ENCODE measurements at regions not wholly inside any gene's neighbourhood (a gene's known extent, or its start where the extent isn't known, plus 50 kb on each side); places are given as distances from the start of the nearest gene placed in this dataset.

DNA sequence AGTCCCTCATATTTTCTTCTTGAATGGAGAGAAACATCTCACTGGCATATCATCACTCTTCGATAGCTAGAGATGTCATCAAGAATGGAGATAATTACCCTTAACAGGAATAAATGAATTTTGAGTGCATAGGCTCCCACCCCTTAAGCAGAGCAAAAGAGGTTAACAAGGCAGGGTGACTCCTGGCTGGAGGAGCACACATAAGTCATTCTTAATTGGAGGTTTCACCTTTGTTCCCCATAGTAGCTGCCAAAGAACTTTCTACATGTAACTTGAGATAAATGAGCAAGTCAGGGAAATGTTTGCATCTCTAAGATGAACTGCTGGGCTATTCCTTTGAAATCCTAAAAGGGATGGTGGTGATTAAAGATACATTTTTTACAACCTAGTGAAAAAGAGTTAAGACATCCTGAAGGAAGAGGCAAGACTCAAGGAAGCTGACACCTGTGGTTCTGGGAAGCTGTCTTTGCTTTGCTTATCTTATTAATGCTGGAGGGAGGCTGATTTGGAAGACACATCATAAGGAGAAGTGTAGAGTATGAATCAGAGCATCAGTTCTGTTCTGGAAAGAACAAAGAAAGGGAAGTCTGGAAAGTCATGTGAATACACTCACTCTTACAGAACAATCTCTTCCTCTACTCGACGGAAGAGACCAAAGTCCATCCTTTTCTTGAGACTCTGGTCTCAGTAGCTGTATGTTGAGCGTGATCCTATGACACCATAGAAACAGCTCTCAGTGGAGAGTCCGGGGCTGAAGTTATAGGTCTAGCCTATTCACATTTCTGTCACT, 326.3 kb downstream of the OSTF1 start:
- H3K36me3 ChIP-seq (replicated peaks in 1 of 2; ENCODE audit: control extremely low read depth in 1 of 2, control insufficient read depth in 1 of 2, extremely low read depth in 1 of 2, insufficient read depth in 2 of 2, low read length in 1 of 2) = no peaks in the 10 kb centered on the region
- no peaks in the 10 kb centered on the region for H3K9me3 Mint-ChIP-seq (ENCODE audit: insufficient read depth)
- H3K9me3 ChIP-seq (ENCODE audit: control extremely low read depth in 1 of 3, control insufficient read depth in 2 of 3, insufficient read depth in 1 of 3, low read length in 2 of 3) = no peaks in the 10 kb centered on the region
- no peaks in the 10 kb centered on the region for H3K79me2 ChIP-seq (ENCODE audit: control insufficient read depth, insufficient read depth, low read length)
- TF ChIP-seq EZH2 (IDR thresholded peaks at IDR 0.05; ENCODE audit: borderline replicate concordance, insufficient read depth, low read depth, low read length, poor library complexity, severe bottlenecking) = no peak
- TF ChIP-seq, protein P1, sequence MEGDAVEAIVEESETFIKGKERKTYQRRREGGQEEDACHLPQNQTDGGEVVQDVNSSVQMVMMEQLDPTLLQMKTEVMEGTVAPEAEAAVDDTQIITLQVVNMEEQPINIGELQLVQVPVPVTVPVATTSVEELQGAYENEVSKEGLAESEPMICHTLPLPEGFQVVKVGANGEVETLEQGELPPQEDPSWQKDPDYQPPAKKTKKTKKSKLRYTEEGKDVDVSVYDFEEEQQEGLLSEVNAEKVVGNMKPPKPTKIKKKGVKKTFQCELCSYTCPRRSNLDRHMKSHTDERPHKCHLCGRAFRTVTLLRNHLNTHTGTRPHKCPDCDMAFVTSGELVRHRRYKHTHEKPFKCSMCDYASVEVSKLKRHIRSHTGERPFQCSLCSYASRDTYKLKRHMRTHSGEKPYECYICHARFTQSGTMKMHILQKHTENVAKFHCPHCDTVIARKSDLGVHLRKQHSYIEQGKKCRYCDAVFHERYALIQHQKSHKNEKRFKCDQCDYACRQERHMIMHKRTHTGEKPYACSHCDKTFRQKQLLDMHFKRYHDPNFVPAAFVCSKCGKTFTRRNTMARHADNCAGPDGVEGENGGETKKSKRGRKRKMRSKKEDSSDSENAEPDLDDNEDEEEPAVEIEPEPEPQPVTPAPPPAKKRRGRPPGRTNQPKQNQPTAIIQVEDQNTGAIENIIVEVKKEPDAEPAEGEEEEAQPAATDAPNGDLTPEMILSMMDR (IDR thresholded peaks at IDR 0.05) = no peak
- H3K27me3 ChIP-seq (replicated peaks in 1 of 4; ENCODE audit: control extremely low read depth in 1 of 4, control insufficient read depth in 3 of 4, insufficient read depth in 4 of 4, low read length in 3 of 4) = no peaks in the 10 kb centered on the region
- H4K20me1 ChIP-seq (ENCODE audit: control insufficient read depth, insufficient read depth, low read length, poor library complexity, severe bottlenecking) = no peaks in the 10 kb centered on the region
- ATAC-seq (ENCODE audit: low read depth) (no peak), DNase-seq (no peak)
- no peak overlapping the region for H2AFZ ChIP-seq (ENCODE audit: insufficient read depth, low read depth, low read length, poor library complexity, severe bottlenecking)
- no peak overlapping the region for H3K4me2 ChIP-seq (replicated peaks; ENCODE audit: low read depth, low read length, poor library complexity, severe bottlenecking)
- CTCF ChIA-PET = no interaction called here
- H3K9ac ChIP-seq (ENCODE audit: low read length) = no peak overlapping the region
- no peaks in the 10 kb centered on the region for H3K4me1 ChIP-seq (ENCODE audit: control insufficient read depth in 2 of 2, insufficient read depth in 2 of 2, low read length in 2 of 2)
- H3K4me1 Mint-ChIP-seq = no peaks in the 10 kb centered on the region
- POLR2A ChIA-PET = no interaction called here
- peaks cover 4% of the 10 kb centered on the region for H3K27me3 Mint-ChIP-seq
- no peak overlapping the region for H3K4me3 ChIP-seq (ENCODE audit: control extremely low read depth in 1 of 5, extremely low read depth in 1 of 5, insufficient read depth in 1 of 5, low read depth in 2 of 5, low read length in 4 of 5)
- no peak overlapping the region for H3K27ac ChIP-seq (ENCODE audit: low read length in 2 of 2)
- no peak overlapping the region for H3K27ac Mint-ChIP-seq
- intact Hi-C loops (cut with micrococcal nuclease) = no loop called here
- H3K4me3 Mint-ChIP-seq = no peak overlapping the region
- 83% methylated on average over 4 of the region's 5 CpGs for WGBS (ENCODE audit: insufficient coverage)

DNA sequence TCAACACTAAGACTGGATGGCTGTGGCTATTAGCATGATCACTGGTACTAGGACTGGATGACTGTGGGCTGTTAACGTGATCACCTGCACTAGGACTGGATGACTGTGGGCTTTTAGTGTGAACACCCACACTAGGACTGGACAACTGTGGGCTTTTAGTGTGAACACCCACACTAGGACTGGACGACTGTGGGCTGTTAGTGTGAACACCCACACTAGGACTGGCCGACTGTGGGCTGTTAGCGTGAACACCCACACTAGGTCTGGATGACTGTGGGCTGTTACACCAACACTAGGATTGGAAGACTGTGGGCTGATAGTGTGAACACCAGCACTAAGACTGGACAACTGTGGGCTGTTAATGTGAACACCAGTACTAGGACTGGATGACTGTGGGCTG, 329.2 kb downstream of the OSTF1 start:
- ChIA-PET POLR2A (no interaction called here), CTCF (no interaction called here)
- no peaks in the 10 kb centered on the region for H3K9me3 ChIP-seq (ENCODE audit: control extremely low read depth in 1 of 3, control insufficient read depth in 2 of 3, insufficient read depth in 1 of 3, low read length in 2 of 3)
- no peak overlapping the region for H2AFZ ChIP-seq (ENCODE audit: insufficient read depth, low read depth, low read length, poor library complexity, severe bottlenecking)
- no peaks in the 10 kb centered on the region for H4K20me1 ChIP-seq (ENCODE audit: control insufficient read depth, insufficient read depth, low read length, poor library complexity, severe bottlenecking)
- WGBS (ENCODE audit: insufficient coverage) = 90% methylated on average over 4 of the region's 4 CpGs
- no peaks in the 10 kb centered on the region for H3K36me3 ChIP-seq (replicated peaks in 1 of 2; ENCODE audit: control extremely low read depth in 1 of 2, control insufficient read depth in 1 of 2, extremely low read depth in 1 of 2, insufficient read depth in 2 of 2, low read length in 1 of 2)
- ATAC-seq (ENCODE audit: low read depth) = no peak
- intact Hi-C loops (cut with micrococcal nuclease) = no loop called here
- Mint-ChIP-seq H3K4me3 (no peak overlapping the region), H3K4me1 (no peaks in the 10 kb centered on the region), H3K9me3 (ENCODE audit: insufficient read depth) (no peaks in the 10 kb centered on the region), H3K27me3 (no peaks in the 10 kb centered on the region), H3K27ac (no peak overlapping the region)
- no peak for DNase-seq
- H3K79me2 ChIP-seq (ENCODE audit: control insufficient read depth, insufficient read depth, low read length) = no peaks in the 10 kb centered on the region
- H3K4me1 ChIP-seq (ENCODE audit: control insufficient read depth in 2 of 2, insufficient read depth in 2 of 2, low read length in 2 of 2) = no peaks in the 10 kb centered on the region
- no peak overlapping the region for H3K9ac ChIP-seq (ENCODE audit: low read length)
- TF ChIP-seq, protein P1 (IDR thresholded peaks at IDR 0.05) = no peak
- TF ChIP-seq EZH2 (IDR thresholded peaks at IDR 0.05; ENCODE audit: borderline replicate concordance, insufficient read depth, low read depth, low read length, poor library complexity, severe bottlenecking) = no peak
- H3K4me2 ChIP-seq (replicated peaks; ENCODE audit: low read depth, low read length, poor library complexity, severe bottlenecking) = no peak overlapping the region
- H3K27ac ChIP-seq (ENCODE audit: low read length in 2 of 2) = no peak overlapping the region
- no peaks in the 10 kb centered on the region for H3K27me3 ChIP-seq (replicated peaks in 1 of 4; ENCODE audit: control extremely low read depth in 1 of 4, control insufficient read depth in 3 of 4, insufficient read depth in 4 of 4, low read length in 3 of 4)
- no peak overlapping the region for H3K4me3 ChIP-seq (ENCODE audit: control extremely low read depth in 1 of 5, extremely low read depth in 1 of 5, insufficient read depth in 1 of 5, low read depth in 2 of 5, low read length in 4 of 5)

All from B cell (primary cell).